ENCODE measurements at regions not wholly inside any gene's neighbourhood (a gene's known extent, or its start where the extent isn't known, plus 50 kb on each side); places are given as distances from the start of the nearest gene placed in this dataset.

DNA sequence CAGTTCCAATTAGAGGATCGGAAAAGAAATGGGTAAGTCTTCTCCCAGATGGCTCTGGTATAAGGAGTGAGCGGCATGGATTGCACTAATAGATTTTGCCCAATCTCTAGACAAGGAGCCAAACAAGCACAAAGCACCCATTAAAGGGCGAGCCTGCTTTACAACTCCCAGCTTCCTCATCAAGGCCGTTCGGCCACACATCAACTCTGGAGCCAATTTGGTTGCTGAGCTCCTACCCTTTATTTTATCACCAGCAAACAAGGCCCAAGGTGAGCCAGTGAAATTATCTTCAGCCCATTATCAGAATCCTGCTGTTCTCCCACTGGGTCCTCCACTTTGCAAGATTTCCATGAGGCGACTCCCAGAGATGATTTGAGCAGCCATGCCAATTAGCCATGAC lies 292.2 kb upstream of the NPVF start:
- TF ChIP-seq, protein P1, sequence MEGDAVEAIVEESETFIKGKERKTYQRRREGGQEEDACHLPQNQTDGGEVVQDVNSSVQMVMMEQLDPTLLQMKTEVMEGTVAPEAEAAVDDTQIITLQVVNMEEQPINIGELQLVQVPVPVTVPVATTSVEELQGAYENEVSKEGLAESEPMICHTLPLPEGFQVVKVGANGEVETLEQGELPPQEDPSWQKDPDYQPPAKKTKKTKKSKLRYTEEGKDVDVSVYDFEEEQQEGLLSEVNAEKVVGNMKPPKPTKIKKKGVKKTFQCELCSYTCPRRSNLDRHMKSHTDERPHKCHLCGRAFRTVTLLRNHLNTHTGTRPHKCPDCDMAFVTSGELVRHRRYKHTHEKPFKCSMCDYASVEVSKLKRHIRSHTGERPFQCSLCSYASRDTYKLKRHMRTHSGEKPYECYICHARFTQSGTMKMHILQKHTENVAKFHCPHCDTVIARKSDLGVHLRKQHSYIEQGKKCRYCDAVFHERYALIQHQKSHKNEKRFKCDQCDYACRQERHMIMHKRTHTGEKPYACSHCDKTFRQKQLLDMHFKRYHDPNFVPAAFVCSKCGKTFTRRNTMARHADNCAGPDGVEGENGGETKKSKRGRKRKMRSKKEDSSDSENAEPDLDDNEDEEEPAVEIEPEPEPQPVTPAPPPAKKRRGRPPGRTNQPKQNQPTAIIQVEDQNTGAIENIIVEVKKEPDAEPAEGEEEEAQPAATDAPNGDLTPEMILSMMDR (IDR thresholded peaks at IDR 0.05) = no peak
- TF ChIP-seq POLR2A (IDR thresholded peaks at IDR 0.05) = no peak

All from adrenal gland (tissue), 5 donors.